ENCODE measurements at regions not wholly inside any gene's neighbourhood (a gene's known extent, or its start where the extent isn't known, plus 50 kb on each side); places are given as distances from the start of the nearest gene placed in this dataset.

GRCh38 chr1:233549917-233550316 lies 64.0 kb upstream of the KCNK1 start (continued):
- TF ChIP-seq EWSR1 (IDR thresholded peaks at IDR 0.05; ENCODE audit: borderline replicate concordance, low read depth, partially characterized antibody) (no peak), ZNF395 (CRISPR knock-in tag; IDR thresholded peaks at IDR 0.05) (no peak), ZNF584 (CRISPR knock-in tag; IDR thresholded peaks at IDR 0.05; ENCODE audit: low read depth) (no peak), KLF1 (tag; IDR thresholded peaks at IDR 0.05) (no peak), ZC3H11A (IDR thresholded peaks at IDR 0.05; ENCODE audit: low read depth, low read length) (no peak), NFIX (CRISPR knock-in tag; IDR thresholded peaks at IDR 0.05; ENCODE audit: low read depth) (no peak), BRF1 (IDR thresholded peaks at IDR 0.05; ENCODE audit: borderline replicate concordance, extremely low read depth, insufficient read length) (no peak), HOXB6 (CRISPR knock-in tag; IDR thresholded peaks at IDR 0.05; ENCODE audit: borderline replicate concordance) (no peak)

- no peaks in the 10 kb centered on the region for H3K9me3 ChIP-seq (replicated peaks; ENCODE audit: control insufficient read depth, insufficient read depth, low read depth, low read length)
- H3K4me2 ChIP-seq (ENCODE audit: insufficient read depth, low read length): no peak overlapping the region
- no peak overlapping the region for H3K27ac ChIP-seq (ENCODE audit: extremely low read depth, low read depth, low read length)
- no peaks in the 10 kb centered on the region for H4K20me1 ChIP-seq (replicated peaks; ENCODE audit: control insufficient read depth, insufficient read depth, low read length)
- whole genome bisulfite sequencing (ENCODE audit: insufficient coverage, low coverage, missing lambda C conversion rate): 0% methylated on average over 2 of the region's 2 CpGs
- 0 out of 2 replicates have a peak, but pooled peaks have one; percentile 16 for TF ChIP-seq C11orf30 (IDR thresholded peaks at IDR 0.05; ENCODE audit: low read depth)
- no peak for TF ChIP-seq NELFE (IDR thresholded peaks at IDR 0.05; ENCODE audit: insufficient read depth, insufficient read length)
- TF ChIP-seq HEY1 (CRISPR knock-in tag; IDR thresholded peaks at IDR 0.05; ENCODE audit: borderline replicate concordance): no peak
- no peak for TF ChIP-seq IRF2 (CRISPR knock-in tag; IDR thresholded peaks at IDR 0.05)
- ChIA-PET POLR2A (no interaction called here), CTCF (ENCODE audit: low intra/inter-chr PET ratio) (no interaction called here)
- BruUV-seq (replicated peaks): no TSS peak
- ATAC-seq (no peak; the same call in 2 of the 3 replicates), FAIRE-seq (no peak), DNase-seq (ENCODE audit: extremely low read depth in 1 of 4, low spot score in 3 of 4) (no peak)
- no peak overlapping the region for H2AFZ ChIP-seq (ENCODE audit: low read depth, low read length)
- no peak overlapping the region for H3K4me3 ChIP-seq
- H3K36me3 ChIP-seq (ENCODE audit: control insufficient read depth, insufficient read depth, low read length): no peaks in the 10 kb centered on the region
- no peaks in the 10 kb centered on the region for H3K27me3 ChIP-seq (ENCODE audit: control insufficient read depth in 2 of 2, insufficient read depth in 2 of 2, low read length in 2 of 2)
- in situ Hi-C loops (cut with MboI) (no loop called here), intact Hi-C loops (cut with micrococcal nuclease) (no loop called here)
- H3K9ac ChIP-seq (ENCODE audit: insufficient read depth in 1 of 2, low read depth in 2 of 2, low read length in 2 of 2): no peak overlapping the region
- H3K9me1 ChIP-seq (ENCODE audit: control insufficient read depth, insufficient read depth, low read length): no peaks in the 10 kb centered on the region
- H3K79me2 ChIP-seq (ENCODE audit: control insufficient read depth, insufficient read depth, low read length): no peaks in the 10 kb centered on the region
- H3K4me1 ChIP-seq (replicated peaks in 1 of 2; ENCODE audit: control insufficient read depth in 2 of 2, insufficient read depth in 2 of 2, low read length in 2 of 2): no peaks in the 10 kb centered on the region
These were observed 59.9 kb upstream of the KCNK1 start for GRCh38 chr1:233554037-233554436.
